GM12878 (cell line): ENCODE measurements at regions not wholly inside any gene's neighbourhood (a gene's known extent, or its start where the extent isn't known, plus 50 kb on each side); places are given as distances from the start of the nearest gene placed in this dataset.

Source experiments
- ATAC-seq: fragments of 200-7000 bp; cut with Tn5 transposase; 3 replicates; pipeline ENCODE4 v1.9.1; 2020; ENCODE audit warnings: mild to moderate bottlenecking, moderate library complexity
- BruUV-seq: library from RNA; stranded (reverse); fragments of 400-500 nt; replicated peaks from 2 replicates; lab custom pipeline; 2021; lab: Mats Ljungman, UMichigan
- CTCF ChIA-PET: fragments of 300-600 bp; sonication (Branson Sonifier 250); formaldehyde crosslinking; extraction: SDS; loops from one replicate; lab custom pipeline; 2021; ENCODE audit warnings: inconsistent platforms; lab: Yijun Ruan, JAX
- POLR2A ChIA-PET: fragments of 350-600 bp; formaldehyde crosslinking; extraction: SDS; loops from one replicate; lab custom pipeline; 2021; ENCODE audit warnings: inconsistent platforms; lab: Charles Lee
- RAD21 ChIA-PET: fragments of 300-600 bp; sonication (Branson Sonifier 250); formaldehyde crosslinking; loops from one replicate; lab custom pipeline; 2023; ENCODE audit warnings: antibody characterized with exemption; ENCODE audit not compliant: unreplicated experiment; lab: Charles Lee
- SMC1A ChIA-PET: fragments of 300-600 bp; sonication (Branson Sonifier 250); formaldehyde crosslinking; loops from one replicate; lab custom pipeline; 2023; ENCODE audit not compliant: unreplicated experiment, uncharacterized antibody; lab: Charles Lee
- DNase-seq: peaks from one replicate; pipeline ENCODE4 v3.0.0-alpha.2; 2011; ENCODE audit warnings: low read depth, low spot score
- FAIRE-seq: peaks from 3 replicates; lab custom pipeline; 2011; peaks lifted over from hg19 to GRCh38; lab: Jason Lieb, UNC
- H2AFZ ChIP-seq: 2 replicates; pipeline ENCODE4 v1.6.0; 2011; ENCODE audit warnings: low read depth, low read length, control low read depth; ENCODE audit not compliant: control insufficient read depth
- H3K27ac ChIP-seq: 2 replicates; pipeline ENCODE4 v1.5.1; 2011; ENCODE audit warnings: control low read depth; ENCODE audit not compliant: control insufficient read depth, insufficient read depth
- H3K27me3 ChIP-seq, 2 experiments: replicated peaks in 1 of 2; 2 replicates each; pipeline versions ENCODE4 v1.6.0 to v1.6.1; 2011; ENCODE audit warnings: low read length in 1 of 2; ENCODE audit not compliant: control insufficient read depth in 2 of 2, insufficient read depth in 2 of 2
- H3K36me3 ChIP-seq, 2 experiments: 2 replicates each; pipeline ENCODE4 v1.5.1; 2011; ENCODE audit warnings: low read length in 1 of 2; ENCODE audit not compliant: control insufficient read depth in 2 of 2, insufficient read depth in 2 of 2
- H3K4me1 ChIP-seq: 2 replicates; pipeline ENCODE4 v1.6.1; 2011; ENCODE audit warnings: mild to moderate bottlenecking, low read length, moderate library complexity, mixed read lengths; ENCODE audit not compliant: control insufficient read depth, insufficient read depth
- H3K4me2 ChIP-seq: 2 replicates; pipeline ENCODE4 v1.6.0; 2011; ENCODE audit warnings: control low read depth; ENCODE audit not compliant: control insufficient read depth, insufficient read depth
- H3K4me3 ChIP-seq: fragments of 200-600 bp; sonication (generic); 2 replicates; pipeline ENCODE4 v1.5.1; 2016
- H3K79me2 ChIP-seq: 2 replicates; pipeline ENCODE4 v1.6.0; 2011; ENCODE audit warnings: low read length; ENCODE audit not compliant: control insufficient read depth, insufficient read depth
- H3K9ac ChIP-seq: 2 replicates; pipeline ENCODE4 v1.8.0; 2011; ENCODE audit warnings: low read length, control low read depth, mixed read lengths; ENCODE audit not compliant: control insufficient read depth, insufficient read depth
- H3K9me3 ChIP-seq: replicated peaks from 3 replicates; pipeline ENCODE4 v1.5.1; 2011; ENCODE audit warnings: mild to moderate bottlenecking, low read length; ENCODE audit not compliant: control insufficient read depth, insufficient read depth
- H4K20me1 ChIP-seq: 2 replicates; pipeline ENCODE4 v1.6.0; 2011; ENCODE audit not compliant: control insufficient read depth, insufficient read depth
- CEBPB ChIP-seq, 2 experiments: fragments of 150-350 bp in 1 of 2; IDR thresholded peaks; 2 replicates each; pipeline ENCODE4 v1.6.1; 2012 to 2014; ENCODE audit warnings: low read depth in 2 of 2, low read length in 2 of 2, borderline replicate concordance in 1 of 2, inconsistent platforms in 1 of 2
- FOXK2 ChIP-seq: fragments of 450-650 bp; IDR thresholded peaks from 2 replicates; pipeline ENCODE4 v1.6.1; 2017; ENCODE audit warnings: mild to moderate bottlenecking, moderate library complexity
- IKZF2 ChIP-seq, 2 experiments: fragments of 450-650 bp; IDR thresholded peaks; 2 replicates each; pipeline ENCODE4 v1.6.1; 2017; ENCODE audit warnings: mild to moderate bottlenecking in 2 of 2, moderate library complexity in 2 of 2
- MEF2A ChIP-seq: IDR thresholded peaks from 2 replicates; pipeline ENCODE4 v1.6.1; 2011; ENCODE audit warnings: low read depth, mild to moderate bottlenecking, low read length, moderate library complexity; ENCODE audit not compliant: insufficient read depth
- MTA3 ChIP-seq: IDR thresholded peaks from 2 replicates; pipeline ENCODE4 v1.6.1; 2012; ENCODE audit warnings: low read length, inconsistent platforms, borderline replicate concordance
- NFYB ChIP-seq: IDR thresholded peaks from 2 replicates; pipeline ENCODE4 v1.6.1; 2011; ENCODE audit warnings: low read depth, mild to moderate bottlenecking, low read length, improper control_type of control experiment, moderate library complexity; ENCODE audit not compliant: insufficient read depth
- PKNOX1 ChIP-seq: fragments of 450-650 bp; IDR thresholded peaks from 2 replicates; pipeline ENCODE4 v1.6.1; 2016; ENCODE audit warnings: mild to moderate bottlenecking
- SUPT20H ChIP-seq: IDR thresholded peaks from 2 replicates; pipeline ENCODE4 v1.6.1; 2011; ENCODE audit warnings: low read depth, mild to moderate bottlenecking, low read length, moderate library complexity, borderline replicate concordance; ENCODE audit not compliant: control insufficient read depth
- WRNIP1 ChIP-seq: IDR thresholded peaks from 2 replicates; pipeline ENCODE4 v1.6.1; 2011; ENCODE audit warnings: low read depth, low read length, improper control_type of control experiment, borderline replicate concordance
- ZNF207 ChIP-seq: fragments of 450-650 bp; IDR thresholded peaks from 2 replicates; pipeline ENCODE4 v1.6.1; 2014; ENCODE audit warnings: antibody characterized with exemption, mild to moderate bottlenecking, borderline replicate concordance
- ZNF24 ChIP-seq: fragments of 450-650 bp; IDR thresholded peaks from 2 replicates; pipeline ENCODE4 v1.6.1; 2017; ENCODE audit warnings: antibody characterized with exemption, mild to moderate bottlenecking
- ZNF274 ChIP-seq: IDR thresholded peaks from one replicate; pipeline ENCODE4 v1.8.0; 2011; ENCODE audit not compliant: insufficient read length, insufficient read depth
- WGBS: methylation state at CpG from one replicate; pipeline ENCODE4 v1.1.6; 2016; ENCODE audit warnings: low lambda C conversion rate; ENCODE audit not compliant: insufficient replicate concordance, insufficient coverage; ENCODE audit errors: missing lambda C conversion rate; 5-methylcytosine and 5-hydroxymethylcytosine counted together
- in situ Hi-C: fragments of 300-500 bp; cut with MboI; formaldehyde crosslinking; loops from 9 replicates; pipeline ENCODE4 v1.14.3; 2018; ENCODE audit warnings: mixed read lengths
- intact Hi-C: fragments of 100-400 bp; cut with micrococcal nuclease; formaldehyde crosslinking; loops from one replicate; pipeline ENCODE4 v1.14.2; 2022; ENCODE audit not compliant: unreplicated experiment
- TF ChIP-seq, protein P1 (sequence below): fragments of 450-650 bp; IDR thresholded peaks from 2 replicates; pipeline ENCODE4 v1.6.1; 2017; ENCODE audit warnings: borderline replicate concordance
- TF ChIP-seq, protein P2 (sequence below): fragments of 450-650 bp; IDR thresholded peaks from 2 replicates; pipeline ENCODE4 v1.6.1; 2017; ENCODE audit warnings: mild to moderate bottlenecking
- TF ChIP-seq, protein P3 (sequence below): fragments of 150-350 bp; IDR thresholded peaks from 2 replicates; pipeline ENCODE4 v1.6.1; 2016; ENCODE audit warnings: low read depth, low read length

DNA sequence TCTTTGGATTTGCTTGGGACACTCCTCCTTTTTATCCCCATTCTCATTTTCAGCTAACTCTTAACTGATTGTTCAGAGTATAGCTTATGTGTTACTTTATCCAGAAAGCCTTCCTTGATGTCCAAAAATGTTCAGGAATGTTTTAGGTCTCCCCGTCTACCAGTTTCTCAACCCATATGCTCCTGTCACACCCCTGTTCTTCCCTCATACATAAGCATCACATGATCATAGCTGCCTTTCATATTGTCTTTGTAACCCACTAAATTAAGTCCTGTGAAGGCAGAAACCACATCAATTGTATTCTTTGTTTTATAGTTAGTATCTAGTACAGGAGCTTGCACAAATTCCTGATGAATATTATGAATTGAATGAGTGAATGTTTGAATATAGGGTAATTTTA, 321.9 kb upstream of the ACTBL2 start:
- Histone ChIP-seq H3K27me3 (no peaks in the 10 kb centered on the region; a peak in 1 of 4 replicates), H2AFZ (no peak overlapping the region), H3K9ac (no peak overlapping the region), H3K9me3 (no peaks in the 10 kb centered on the region), H3K27ac (no peak overlapping the region), H3K4me1 (no peaks in the 10 kb centered on the region), H3K79me2 (no peaks in the 10 kb centered on the region), H3K36me3 (no peaks in the 10 kb centered on the region), H3K4me2 (no peak overlapping the region), H4K20me1 (no peaks in the 10 kb centered on the region), H3K4me3 (no peak overlapping the region)
- 0% methylated on average over 1 of the region's 1 CpG for WGBS
- SMC1A ChIA-PET, result no interaction called here
- BruUV-seq, result no TSS peak
- in situ Hi-C loops (no loop called here), intact Hi-C loops (no loop called here)
- RAD21 ChIA-PET, result no interaction called here
- POLR2A ChIA-PET, result no interaction called here
- CTCF ChIA-PET, result no interaction called here
- DNase-seq (no peak), ATAC-seq (no peak), FAIRE-seq (no peak)
- no peak for TF ChIP-seq NFYB
- no peak for TF ChIP-seq ZNF207
- no peak for TF ChIP-seq ZNF274
- TF ChIP-seq SUPT20H, result no peak
- TF ChIP-seq, protein P1, sequence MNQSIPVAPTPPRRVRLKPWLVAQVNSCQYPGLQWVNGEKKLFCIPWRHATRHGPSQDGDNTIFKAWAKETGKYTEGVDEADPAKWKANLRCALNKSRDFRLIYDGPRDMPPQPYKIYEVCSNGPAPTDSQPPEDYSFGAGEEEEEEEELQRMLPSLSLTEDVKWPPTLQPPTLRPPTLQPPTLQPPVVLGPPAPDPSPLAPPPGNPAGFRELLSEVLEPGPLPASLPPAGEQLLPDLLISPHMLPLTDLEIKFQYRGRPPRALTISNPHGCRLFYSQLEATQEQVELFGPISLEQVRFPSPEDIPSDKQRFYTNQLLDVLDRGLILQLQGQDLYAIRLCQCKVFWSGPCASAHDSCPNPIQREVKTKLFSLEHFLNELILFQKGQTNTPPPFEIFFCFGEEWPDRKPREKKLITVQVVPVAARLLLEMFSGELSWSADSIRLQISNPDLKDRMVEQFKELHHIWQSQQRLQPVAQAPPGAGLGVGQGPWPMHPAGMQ, result no peak
- TF ChIP-seq FOXK2, result no peak
- TF ChIP-seq MEF2A, result no peak
- TF ChIP-seq WRNIP1, result no peak
- TF ChIP-seq, protein P2, sequence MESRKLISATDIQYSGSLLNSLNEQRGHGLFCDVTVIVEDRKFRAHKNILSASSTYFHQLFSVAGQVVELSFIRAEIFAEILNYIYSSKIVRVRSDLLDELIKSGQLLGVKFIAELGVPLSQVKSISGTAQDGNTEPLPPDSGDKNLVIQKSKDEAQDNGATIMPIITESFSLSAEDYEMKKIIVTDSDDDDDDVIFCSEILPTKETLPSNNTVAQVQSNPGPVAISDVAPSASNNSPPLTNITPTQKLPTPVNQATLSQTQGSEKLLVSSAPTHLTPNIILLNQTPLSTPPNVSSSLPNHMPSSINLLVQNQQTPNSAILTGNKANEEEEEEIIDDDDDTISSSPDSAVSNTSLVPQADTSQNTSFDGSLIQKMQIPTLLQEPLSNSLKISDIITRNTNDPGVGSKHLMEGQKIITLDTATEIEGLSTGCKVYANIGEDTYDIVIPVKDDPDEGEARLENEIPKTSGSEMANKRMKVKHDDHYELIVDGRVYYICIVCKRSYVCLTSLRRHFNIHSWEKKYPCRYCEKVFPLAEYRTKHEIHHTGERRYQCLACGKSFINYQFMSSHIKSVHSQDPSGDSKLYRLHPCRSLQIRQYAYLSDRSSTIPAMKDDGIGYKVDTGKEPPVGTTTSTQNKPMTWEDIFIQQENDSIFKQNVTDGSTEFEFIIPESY, result no peak
- TF ChIP-seq CEBPB (IDR thresholded peaks at IDR 0.05; ENCODE audit: borderline replicate concordance in 1 of 2, low read depth in 2 of 2, low read length in 2 of 2), result no peak
- TF ChIP-seq MTA3, result no peak
- no peak for TF ChIP-seq IKZF2 (IDR thresholded peaks at IDR 0.05)
- TF ChIP-seq ZNF24, result no peak
- no peak for TF ChIP-seq PKNOX1
- TF ChIP-seq, protein P3, sequence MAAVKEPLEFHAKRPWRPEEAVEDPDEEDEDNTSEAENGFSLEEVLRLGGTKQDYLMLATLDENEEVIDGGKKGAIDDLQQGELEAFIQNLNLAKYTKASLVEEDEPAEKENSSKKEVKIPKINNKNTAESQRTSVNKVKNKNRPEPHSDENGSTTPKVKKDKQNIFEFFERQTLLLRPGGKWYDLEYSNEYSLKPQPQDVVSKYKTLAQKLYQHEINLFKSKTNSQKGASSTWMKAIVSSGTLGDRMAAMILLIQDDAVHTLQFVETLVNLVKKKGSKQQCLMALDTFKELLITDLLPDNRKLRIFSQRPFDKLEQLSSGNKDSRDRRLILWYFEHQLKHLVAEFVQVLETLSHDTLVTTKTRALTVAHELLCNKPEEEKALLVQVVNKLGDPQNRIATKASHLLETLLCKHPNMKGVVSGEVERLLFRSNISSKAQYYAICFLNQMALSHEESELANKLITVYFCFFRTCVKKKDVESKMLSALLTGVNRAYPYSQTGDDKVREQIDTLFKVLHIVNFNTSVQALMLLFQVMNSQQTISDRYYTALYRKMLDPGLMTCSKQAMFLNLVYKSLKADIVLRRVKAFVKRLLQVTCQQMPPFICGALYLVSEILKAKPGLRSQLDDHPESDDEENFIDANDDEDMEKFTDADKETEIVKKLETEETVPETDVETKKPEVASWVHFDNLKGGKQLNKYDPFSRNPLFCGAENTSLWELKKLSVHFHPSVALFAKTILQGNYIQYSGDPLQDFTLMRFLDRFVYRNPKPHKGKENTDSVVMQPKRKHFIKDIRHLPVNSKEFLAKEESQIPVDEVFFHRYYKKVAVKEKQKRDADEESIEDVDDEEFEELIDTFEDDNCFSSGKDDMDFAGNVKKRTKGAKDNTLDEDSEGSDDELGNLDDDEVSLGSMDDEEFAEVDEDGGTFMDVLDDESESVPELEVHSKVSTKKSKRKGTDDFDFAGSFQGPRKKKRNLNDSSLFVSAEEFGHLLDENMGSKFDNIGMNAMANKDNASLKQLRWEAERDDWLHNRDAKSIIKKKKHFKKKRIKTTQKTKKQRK, result no peak
